WI38 (cell line): ENCODE measurements at regions not wholly inside any gene's neighbourhood (a gene's known extent, or its start where the extent isn't known, plus 50 kb on each side); places are given as distances from the start of the nearest gene placed in this dataset.

Experiments
- H3K4me3 ChIP-seq: 2 replicates; pipeline ENCODE4 v1.5.1; 2011; ENCODE audit warnings: low read depth, mild to moderate bottlenecking, control low read depth, low read length
- CTCF ChIP-seq: IDR thresholded peaks from 2 replicates; pipeline ENCODE4 v1.5.1; 2012; ENCODE audit warnings: low read depth, mild to moderate bottlenecking, control low read depth, low read length

GRCh38 chr12:127238107-127238506 lies 1028.9 kb upstream of the TMEM132C start:
- TF ChIP-seq CTCF = no peak
- H3K4me3 ChIP-seq = no peak overlapping the region

GRCh38 chr12:127239781-127240180 lies 1027.2 kb upstream of the TMEM132C start:
- H3K4me3 ChIP-seq = no peak overlapping the region
- no peak for TF ChIP-seq CTCF

GRCh38 chr12:127240249-127240929 lies 1026.6 kb upstream of the TMEM132C start:
- no peak for TF ChIP-seq CTCF
- no peak overlapping the region for H3K4me3 ChIP-seq

- no peak overlapping the region for H3K4me3 ChIP-seq
- no peak for TF ChIP-seq CTCF
Measured at GRCh38 chr12:127241072-127241817, 1025.7 kb upstream of the TMEM132C start.

GRCh38 chr12:127245009-127245408 lies 1022.0 kb upstream of the TMEM132C start:
- no peak for TF ChIP-seq CTCF
- no peak overlapping the region for H3K4me3 ChIP-seq

- TF ChIP-seq CTCF = no peak
- no peak overlapping the region for H3K4me3 ChIP-seq
Measured at GRCh38 chr12:127245437-127245836, 1021.5 kb upstream of the TMEM132C start.

GRCh38 chr12:127247937-127248336 lies 1019.0 kb upstream of the TMEM132C start:
- TF ChIP-seq CTCF = no peak
- no peak overlapping the region for H3K4me3 ChIP-seq
